K562 (cell line): ENCODE measurements at regions not wholly inside any gene's neighbourhood (a gene's known extent, or its start where the extent isn't known, plus 50 kb on each side); places are given as distances from the start of the nearest gene placed in this dataset.

Source experiments
- ATAC-seq: fragments of 200-7000 bp; cut with Tn5 transposase; 3 replicates; pipeline ENCODE4 v1.9.1; 2020; ENCODE audit warnings: moderate library complexity
- BruUV-seq: library from RNA; stranded (reverse); fragments of 400-500 nt; replicated peaks from 2 replicates; lab custom pipeline; 2021; lab: Mats Ljungman, UMichigan
- CTCF ChIA-PET: fragments of 300-600 bp; formaldehyde crosslinking; extraction: SDS; loops from one replicate; lab custom pipeline; 2021; ENCODE audit warnings: low intra/inter-chr PET ratio; lab: Yijun Ruan, JAX
- POLR2A ChIA-PET: fragments of 300-600, 350-650 bp; sonication (Branson Sonifier 250); formaldehyde crosslinking; extraction: SDS; loops from one replicate; lab custom pipeline; 2021; ENCODE audit warnings: antibody characterized with exemption, inconsistent platforms; lab: Yijun Ruan, JAX
- DNase-seq, 4 experiments: peaks; one replicate each; pipeline versions ENCODE4 v3.0.0 to v3.0.0-alpha.2; 2011 to 2018; ENCODE audit warnings: low spot score in 3 of 4, mixed read lengths in 3 of 4; ENCODE audit errors: extremely low read depth in 1 of 4
- FAIRE-seq: peaks from 2 replicates; lab custom pipeline; 2011; peaks lifted over from hg19 to GRCh38; lab: Jason Lieb, UNC
- H2AFZ ChIP-seq: 2 replicates; pipeline ENCODE4 v1.6.0; 2011; ENCODE audit warnings: low read depth, low read length, control low read depth, inconsistent platforms
- H3K27ac ChIP-seq: fragments of 200-600 bp; 3 replicates; pipeline ENCODE4 v1.8.0; 2011; ENCODE audit warnings: low read depth, mild to moderate bottlenecking, control low read depth, inconsistent platforms, low read length, moderate library complexity, mixed read lengths; ENCODE audit errors: extremely low read depth
- H3K27me3 ChIP-seq, 2 experiments: fragments of 300-600 bp in 1 of 2; 2 replicates in 1 of 2; 3 replicates in 1 of 2; pipeline versions ENCODE4 v1.6.0 to v1.8.0; 2011; ENCODE audit warnings: inconsistent platforms in 2 of 2, low read length in 2 of 2, mild to moderate bottlenecking in 1 of 2, mixed read lengths in 1 of 2, moderate library complexity in 1 of 2; ENCODE audit not compliant: control insufficient read depth in 2 of 2, insufficient read depth in 2 of 2
- H3K36me3 ChIP-seq: fragments of 300-600 bp; 3 replicates; pipeline ENCODE4 v1.8.0; 2011; ENCODE audit warnings: mild to moderate bottlenecking, low read length, inconsistent platforms; ENCODE audit not compliant: control insufficient read depth, insufficient read depth
- H3K4me1 ChIP-seq, 2 experiments: fragments of 200-600 bp in 1 of 2; replicated peaks in 1 of 2; 2 replicates in 1 of 2; 3 replicates in 1 of 2; pipeline versions ENCODE4 v1.5.1 to v1.8.0; 2011; ENCODE audit warnings: inconsistent platforms in 2 of 2, low read length in 2 of 2, mild to moderate bottlenecking in 1 of 2, mixed read lengths in 1 of 2, moderate library complexity in 1 of 2; ENCODE audit not compliant: control insufficient read depth in 2 of 2, insufficient read depth in 2 of 2
- H3K4me2 ChIP-seq: 2 replicates; pipeline ENCODE4 v1.6.1; 2011; ENCODE audit warnings: low read length, control low read depth, inconsistent platforms, mixed read lengths; ENCODE audit not compliant: insufficient read depth
- H3K4me3 ChIP-seq: fragments of 200-600 bp; sonication (generic), shearing (Covaris generic); 2 replicates; pipeline ENCODE4 v1.5.1; 2016; ENCODE audit warnings: control low read depth, inconsistent platforms
- H3K79me2 ChIP-seq: fragments of 200-600 bp; 3 replicates; pipeline ENCODE4 v1.8.0; 2011; ENCODE audit warnings: low read length, inconsistent platforms; ENCODE audit not compliant: control insufficient read depth, insufficient read depth
- H3K9ac ChIP-seq, 2 experiments: 2 replicates each; pipeline versions ENCODE4 v1.6.0 to v1.6.1; 2011; ENCODE audit warnings: low read depth in 2 of 2, low read length in 2 of 2, control low read depth in 1 of 2, inconsistent platforms in 1 of 2, mild to moderate bottlenecking in 1 of 2, mixed read lengths in 1 of 2; ENCODE audit not compliant: insufficient read depth in 1 of 2
- H3K9me1 ChIP-seq: one replicate; pipeline ENCODE4 v1.6.0; 2011; ENCODE audit warnings: inconsistent platforms, mild to moderate bottlenecking, low read length, moderate library complexity; ENCODE audit not compliant: control insufficient read depth, insufficient read depth
- H3K9me3 ChIP-seq: replicated peaks from 2 replicates; pipeline ENCODE4 v1.5.1; 2011; ENCODE audit warnings: low read depth, low read length, inconsistent platforms; ENCODE audit not compliant: control insufficient read depth, insufficient read depth
- H4K20me1 ChIP-seq: replicated peaks from 2 replicates; pipeline ENCODE4 v1.6.1; 2011; ENCODE audit warnings: low read length, inconsistent platforms, mixed read lengths; ENCODE audit not compliant: control insufficient read depth, insufficient read depth
- ARID1B ChIP-seq: fragments of 450-650 bp; IDR thresholded peaks from 2 replicates; pipeline ENCODE4 v1.6.1; 2016; ENCODE audit warnings: antibody characterized with exemption, mild to moderate bottlenecking, inconsistent platforms
- BRD9 ChIP-seq: fragments of 450-650 bp; IDR thresholded peaks from 2 replicates; pipeline ENCODE4 v1.6.1; 2018; ENCODE audit warnings: low read depth; ENCODE audit not compliant: partially characterized antibody
- FOXK2 ChIP-seq, 2 experiments: fragments of 450-650 bp; IDR thresholded peaks in 1 of 2; conservative IDR thresholded peaks in 1 of 2; 2 replicates each; pipeline ENCODE4 v1.6.1; 2016; ENCODE audit warnings: low read depth in 2 of 2, mild to moderate bottlenecking in 1 of 2
- MAZ ChIP-seq, 2 experiments: fragments of 450-650 bp in 1 of 2; sonication (generic) in 1 of 2; formaldehyde crosslinking; IDR thresholded peaks in 1 of 2; conservative IDR thresholded peaks in 1 of 2; 2 replicates each; pipeline versions ENCODE4 v1.4.0 to v1.5.0; 2020; ENCODE audit warnings: mild to moderate bottlenecking in 1 of 2, missing genetic modification reagents in 1 of 2
- ZKSCAN3 ChIP-seq: fragments of 250-450 bp; sonication (Bioruptor Pico); IDR thresholded peaks from 2 replicates; pipeline ENCODE4 v1.4.0; 2020
- ZNF431 ChIP-seq: sonication (generic); formaldehyde crosslinking; IDR thresholded peaks from 2 replicates; pipeline ENCODE4 v1.8.0; 2022; ENCODE audit warnings: mild to moderate bottlenecking, missing genetic modification reagents
- WGBS: fragments of 100-300 bp; shearing (Covaris generic); methylation state at CpG from one replicate; pipeline ENCODE4 v1.1.6; 2016; ENCODE audit warnings: low coverage, mixed read lengths; ENCODE audit not compliant: insufficient coverage; ENCODE audit errors: missing lambda C conversion rate; 5-methylcytosine and 5-hydroxymethylcytosine counted together
- in situ Hi-C: fragments of 300-500 bp; cut with MboI; formaldehyde crosslinking; loops from 4 replicates; pipeline ENCODE4 v1.15.0; 2018; ENCODE audit warnings: inconsistent platforms, mixed read lengths
- intact Hi-C: fragments of 100-400 bp; cut with micrococcal nuclease; formaldehyde crosslinking; loops from 2 replicates; pipeline ENCODE4 v1.14.2; 2022
- TF ChIP-seq, protein P1 (sequence below): fragments of 450-650 bp; formaldehyde crosslinking; IDR thresholded peaks from 2 replicates; pipeline ENCODE4 v1.4.0; 2020; ENCODE audit warnings: mild to moderate bottlenecking, mixed read lengths
- TF ChIP-seq, protein P2 (sequence below): fragments of 250-450 bp; sonication (Bioruptor Pico); IDR thresholded peaks from 2 replicates; pipeline ENCODE4 v1.8.0; 2021; ENCODE audit warnings: moderate library complexity, mild to moderate bottlenecking, inconsistent platforms
- TF ChIP-seq, protein P3 (sequence below), 2 experiments: IDR thresholded peaks; 2 replicates each; pipeline ENCODE4 v1.6.1; 2011; ENCODE audit warnings: borderline replicate concordance in 1 of 2, control low read depth in 1 of 2, low read depth in 1 of 2, low read length in 1 of 2, mild to moderate bottlenecking in 1 of 2, mixed read lengths in 1 of 2, moderate library complexity in 1 of 2; ENCODE audit not compliant: insufficient read depth in 1 of 2, insufficient read length in 1 of 2, poor library complexity in 1 of 2, severe bottlenecking in 1 of 2; ENCODE audit errors: extremely low read depth in 1 of 2
- TF ChIP-seq, protein P4 (sequence below): sonication (generic); formaldehyde crosslinking; IDR thresholded peaks from 2 replicates; pipeline ENCODE4 v1.8.0; 2023; ENCODE audit warnings: missing genetic modification reagents, mild to moderate bottlenecking, borderline replicate concordance

DNA sequence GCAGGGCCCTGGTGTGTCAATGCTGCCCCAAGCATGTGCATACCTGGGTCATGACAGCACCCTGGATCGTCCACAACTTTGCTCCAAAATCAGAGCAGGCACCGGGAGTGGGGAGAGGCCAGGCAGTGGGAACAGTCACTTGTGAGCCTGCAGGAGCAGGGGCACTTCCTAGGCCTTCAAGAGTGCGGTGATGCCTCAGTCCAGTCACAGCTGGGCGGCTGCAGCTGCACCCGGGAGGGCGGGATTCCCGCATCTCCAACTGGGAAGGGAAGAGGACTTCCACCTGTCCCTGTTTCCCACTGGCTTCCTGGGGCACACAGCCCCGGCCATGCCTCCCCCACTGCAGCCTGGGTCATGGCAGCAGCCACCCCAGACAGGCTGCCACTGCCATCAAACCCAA is 191.3 kb upstream of the DEFB112 start:
- POLR2A ChIA-PET: no interaction called here
- no peak overlapping the region for H3K4me2 ChIP-seq
- BruUV-seq: no TSS peak
- WGBS: 2% methylated on average over 7 of the region's 8 CpGs
- CTCF ChIA-PET: no interaction called here
- H4K20me1 ChIP-seq: no peaks in the 10 kb centered on the region
- no peaks in the 10 kb centered on the region for H3K9me3 ChIP-seq
- DNase-seq: no peak
- H3K36me3 ChIP-seq: no peaks in the 10 kb centered on the region
- intact Hi-C loops (no loop called here), in situ Hi-C loops (no loop called here)
- H3K4me3 ChIP-seq: no peak overlapping the region
- H3K27me3 ChIP-seq: no peaks in the 10 kb centered on the region
- no peaks in the 10 kb centered on the region for H3K79me2 ChIP-seq
- H3K27ac ChIP-seq: no peak overlapping the region
- H3K4me1 ChIP-seq: no peaks in the 10 kb centered on the region
- H3K9me1 ChIP-seq: no peaks in the 10 kb centered on the region
- no peak overlapping the region for H2AFZ ChIP-seq
- H3K9ac ChIP-seq: no peak overlapping the region
- no peak for ATAC-seq
- no peak for FAIRE-seq
- no peak for TF ChIP-seq BRD9
- TF ChIP-seq ZKSCAN3 (CRISPR knock-in tag): no peak
- TF ChIP-seq, protein P1, sequence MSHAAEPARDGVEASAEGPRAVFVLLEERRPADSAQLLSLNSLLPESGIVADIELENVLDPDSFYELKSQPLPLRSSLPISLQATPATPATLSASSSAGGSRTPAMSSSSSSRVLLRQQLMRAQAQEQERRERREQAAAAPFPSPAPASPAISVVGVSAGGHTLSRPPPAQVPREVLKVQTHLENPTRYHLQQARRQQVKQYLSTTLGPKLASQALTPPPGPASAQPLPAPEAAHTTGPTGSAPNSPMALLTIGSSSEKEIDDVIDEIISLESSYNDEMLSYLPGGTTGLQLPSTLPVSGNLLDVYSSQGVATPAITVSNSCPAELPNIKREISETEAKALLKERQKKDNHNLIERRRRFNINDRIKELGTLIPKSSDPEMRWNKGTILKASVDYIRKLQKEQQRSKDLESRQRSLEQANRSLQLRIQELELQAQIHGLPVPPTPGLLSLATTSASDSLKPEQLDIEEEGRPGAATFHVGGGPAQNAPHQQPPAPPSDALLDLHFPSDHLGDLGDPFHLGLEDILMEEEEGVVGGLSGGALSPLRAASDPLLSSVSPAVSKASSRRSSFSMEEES: no peak
- no peak for TF ChIP-seq FOXK2 (conservative IDR thresholded peaks at IDR 0.05 in 1 of 2, IDR thresholded peaks at IDR 0.05 in 1 of 2; ENCODE audit: low read depth in 2 of 2)
- TF ChIP-seq MAZ (CRISPR knock-in tag; conservative IDR thresholded peaks at IDR 0.05 in 1 of 2, IDR thresholded peaks at IDR 0.05 in 1 of 2): no peak
- TF ChIP-seq ZNF431 (CRISPR knock-in tag): no peak
- TF ChIP-seq, protein P2, sequence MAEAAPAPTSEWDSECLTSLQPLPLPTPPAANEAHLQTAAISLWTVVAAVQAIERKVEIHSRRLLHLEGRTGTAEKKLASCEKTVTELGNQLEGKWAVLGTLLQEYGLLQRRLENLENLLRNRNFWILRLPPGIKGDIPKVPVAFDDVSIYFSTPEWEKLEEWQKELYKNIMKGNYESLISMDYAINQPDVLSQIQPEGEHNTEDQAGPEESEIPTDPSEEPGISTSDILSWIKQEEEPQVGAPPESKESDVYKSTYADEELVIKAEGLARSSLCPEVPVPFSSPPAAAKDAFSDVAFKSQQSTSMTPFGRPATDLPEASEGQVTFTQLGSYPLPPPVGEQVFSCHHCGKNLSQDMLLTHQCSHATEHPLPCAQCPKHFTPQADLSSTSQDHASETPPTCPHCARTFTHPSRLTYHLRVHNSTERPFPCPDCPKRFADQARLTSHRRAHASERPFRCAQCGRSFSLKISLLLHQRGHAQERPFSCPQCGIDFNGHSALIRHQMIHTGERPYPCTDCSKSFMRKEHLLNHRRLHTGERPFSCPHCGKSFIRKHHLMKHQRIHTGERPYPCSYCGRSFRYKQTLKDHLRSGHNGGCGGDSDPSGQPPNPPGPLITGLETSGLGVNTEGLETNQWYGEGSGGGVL (CRISPR knock-in tag): no peak
- TF ChIP-seq ARID1B: no peak
- TF ChIP-seq, protein P3, sequence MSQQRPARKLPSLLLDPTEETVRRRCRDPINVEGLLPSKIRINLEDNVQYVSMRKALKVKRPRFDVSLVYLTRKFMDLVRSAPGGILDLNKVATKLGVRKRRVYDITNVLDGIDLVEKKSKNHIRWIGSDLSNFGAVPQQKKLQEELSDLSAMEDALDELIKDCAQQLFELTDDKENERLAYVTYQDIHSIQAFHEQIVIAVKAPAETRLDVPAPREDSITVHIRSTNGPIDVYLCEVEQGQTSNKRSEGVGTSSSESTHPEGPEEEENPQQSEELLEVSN (IDR thresholded peaks at IDR 0.05; ENCODE audit: borderline replicate concordance in 1 of 2, extremely low read depth in 1 of 2, insufficient read depth in 1 of 2, insufficient read length in 1 of 2, low read depth in 1 of 2, low read length in 1 of 2, poor library complexity in 1 of 2, severe bottlenecking in 1 of 2): no peak
- TF ChIP-seq, protein P4, sequence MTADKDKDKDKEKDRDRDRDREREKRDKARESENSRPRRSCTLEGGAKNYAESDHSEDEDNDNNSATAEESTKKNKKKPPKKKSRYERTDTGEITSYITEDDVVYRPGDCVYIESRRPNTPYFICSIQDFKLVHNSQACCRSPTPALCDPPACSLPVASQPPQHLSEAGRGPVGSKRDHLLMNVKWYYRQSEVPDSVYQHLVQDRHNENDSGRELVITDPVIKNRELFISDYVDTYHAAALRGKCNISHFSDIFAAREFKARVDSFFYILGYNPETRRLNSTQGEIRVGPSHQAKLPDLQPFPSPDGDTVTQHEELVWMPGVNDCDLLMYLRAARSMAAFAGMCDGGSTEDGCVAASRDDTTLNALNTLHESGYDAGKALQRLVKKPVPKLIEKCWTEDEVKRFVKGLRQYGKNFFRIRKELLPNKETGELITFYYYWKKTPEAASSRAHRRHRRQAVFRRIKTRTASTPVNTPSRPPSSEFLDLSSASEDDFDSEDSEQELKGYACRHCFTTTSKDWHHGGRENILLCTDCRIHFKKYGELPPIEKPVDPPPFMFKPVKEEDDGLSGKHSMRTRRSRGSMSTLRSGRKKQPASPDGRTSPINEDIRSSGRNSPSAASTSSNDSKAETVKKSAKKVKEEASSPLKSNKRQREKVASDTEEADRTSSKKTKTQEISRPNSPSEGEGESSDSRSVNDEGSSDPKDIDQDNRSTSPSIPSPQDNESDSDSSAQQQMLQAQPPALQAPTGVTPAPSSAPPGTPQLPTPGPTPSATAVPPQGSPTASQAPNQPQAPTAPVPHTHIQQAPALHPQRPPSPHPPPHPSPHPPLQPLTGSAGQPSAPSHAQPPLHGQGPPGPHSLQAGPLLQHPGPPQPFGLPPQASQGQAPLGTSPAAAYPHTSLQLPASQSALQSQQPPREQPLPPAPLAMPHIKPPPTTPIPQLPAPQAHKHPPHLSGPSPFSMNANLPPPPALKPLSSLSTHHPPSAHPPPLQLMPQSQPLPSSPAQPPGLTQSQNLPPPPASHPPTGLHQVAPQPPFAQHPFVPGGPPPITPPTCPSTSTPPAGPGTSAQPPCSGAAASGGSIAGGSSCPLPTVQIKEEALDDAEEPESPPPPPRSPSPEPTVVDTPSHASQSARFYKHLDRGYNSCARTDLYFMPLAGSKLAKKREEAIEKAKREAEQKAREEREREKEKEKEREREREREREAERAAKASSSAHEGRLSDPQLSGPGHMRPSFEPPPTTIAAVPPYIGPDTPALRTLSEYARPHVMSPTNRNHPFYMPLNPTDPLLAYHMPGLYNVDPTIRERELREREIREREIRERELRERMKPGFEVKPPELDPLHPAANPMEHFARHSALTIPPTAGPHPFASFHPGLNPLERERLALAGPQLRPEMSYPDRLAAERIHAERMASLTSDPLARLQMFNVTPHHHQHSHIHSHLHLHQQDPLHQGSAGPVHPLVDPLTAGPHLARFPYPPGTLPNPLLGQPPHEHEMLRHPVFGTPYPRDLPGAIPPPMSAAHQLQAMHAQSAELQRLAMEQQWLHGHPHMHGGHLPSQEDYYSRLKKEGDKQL: no peak
